HCT116 (cell line): ENCODE measurements at regions not wholly inside any gene's neighbourhood (a gene's known extent, or its start where the extent isn't known, plus 50 kb on each side); places are given as distances from the start of the nearest gene placed in this dataset.

ENCODE experiments used
- ATAC-seq: fragments of 200-7000 bp; cut with Tn5 transposase; 2 replicates; pipeline ENCODE4 v1.9.1; 2020; ENCODE audit warnings: mild to moderate bottlenecking, moderate library complexity
- BruUV-seq: library from RNA; stranded (reverse); fragments of 400-500 nt; replicated peaks from 2 replicates; lab custom pipeline; 2021; lab: Mats Ljungman, UMichigan
- CTCF ChIA-PET: fragments of 300-600 bp; sonication (Branson Sonifier 250); formaldehyde crosslinking; loops from one replicate; lab custom pipeline; 2021; ENCODE audit warnings: antibody characterized with exemption; lab: Charles Lee
- POLR2A ChIA-PET: fragments of 300-600, 350-600 bp; sonication (Branson Sonifier 250); formaldehyde crosslinking; loops from one replicate; lab custom pipeline; 2021; ENCODE audit warnings: antibody characterized with exemption; lab: Charles Lee
- RAD21 ChIA-PET, 2 experiments: fragments of 300-600 bp; sonication (Branson Sonifier 250); formaldehyde crosslinking; loops; one replicate each; lab custom pipeline; 2023; ENCODE audit warnings: low total read pairs in 2 of 2; ENCODE audit not compliant: uncharacterized antibody in 2 of 2, unreplicated experiment in 2 of 2, low non-redundant PET in 1 of 2; lab: Charles Lee
- DNase-seq: peaks from one replicate; pipeline ENCODE4 v3.0.0-alpha.2; 2010; ENCODE audit warnings: low read depth, low spot score
- H2AFZ ChIP-seq: fragments of 200-600 bp; shearing (Covaris generic), sonication (generic); 2 replicates; pipeline ENCODE4 v1.6.1; 2017; ENCODE audit warnings: low read depth, mixed run types, mixed read lengths, antibody characterized with exemption, low read length; ENCODE audit not compliant: poor library complexity, severe bottlenecking
- H3K27ac ChIP-seq: 2 replicates; pipeline ENCODE4 v1.5.1; 2012; ENCODE audit warnings: low read depth, low read length
- H3K27me3 ChIP-seq: fragments of 200-600 bp; sonication (generic); 2 replicates; pipeline ENCODE4 v1.6.1; 2016; ENCODE audit warnings: mixed run types, low read length, mixed read lengths; ENCODE audit not compliant: insufficient read depth
- H3K36me3 ChIP-seq, 2 experiments: fragments of 200-500 bp in 1 of 2; fragments of 200-600 bp in 1 of 2; sonication (Bioruptor generic) in 1 of 2; sonication (generic) in 1 of 2; 2 replicates each; pipeline versions ENCODE4 v1.5.1 to v1.6.1; 2014 to 2016; ENCODE audit warnings: low read length in 2 of 2, inconsistent platforms in 1 of 2, mixed read lengths in 1 of 2, mixed run types in 1 of 2; ENCODE audit not compliant: insufficient read depth in 2 of 2, control insufficient read depth in 1 of 2
- H3K4me1 ChIP-seq, 2 experiments: fragments of 200-600 bp in 1 of 2; sonication (generic) in 1 of 2; 2 replicates each; pipeline versions ENCODE4 v1.5.1 to v1.6.1; 2012 to 2017; ENCODE audit warnings: low read length in 2 of 2, inconsistent platforms in 1 of 2, mild to moderate bottlenecking in 1 of 2, mixed read lengths in 1 of 2, mixed run types in 1 of 2, moderate library complexity in 1 of 2; ENCODE audit not compliant: insufficient read depth in 2 of 2, control insufficient read depth in 1 of 2
- H3K4me2 ChIP-seq: fragments of 200-600 bp; sonication (generic); 2 replicates; pipeline ENCODE4 v1.6.1; 2017; ENCODE audit warnings: mixed run types, low read length, mixed read lengths
- H3K4me3 ChIP-seq, 2 experiments: fragments of 200-600 bp in 1 of 2; sonication (generic) in 1 of 2; replicated peaks in 1 of 2; 2 replicates each; pipeline ENCODE4 v1.5.1; 2011 to 2016; ENCODE audit warnings: low read length in 2 of 2, control low read depth in 1 of 2, low read depth in 1 of 2, mild to moderate bottlenecking in 1 of 2, mixed read lengths in 1 of 2, mixed run types in 1 of 2
- H3K79me2 ChIP-seq: fragments of 200-600 bp; sonication (generic); 2 replicates; pipeline ENCODE4 v1.6.1; 2017; ENCODE audit warnings: mild to moderate bottlenecking, mixed run types, low read length, moderate library complexity, mixed read lengths; ENCODE audit not compliant: insufficient read depth
- H3K9ac ChIP-seq: fragments of 200-600 bp; sonication (generic); 2 replicates; pipeline ENCODE4 v1.6.1; 2016; ENCODE audit warnings: low read length, mixed read lengths
- H3K9me2 ChIP-seq: fragments of 200-600 bp; sonication (generic), shearing (Covaris generic); 2 replicates; pipeline ENCODE4 v1.6.1; 2017; ENCODE audit warnings: mixed run types, mild to moderate bottlenecking, moderate library complexity; ENCODE audit not compliant: insufficient read depth
- H3K9me3 ChIP-seq, 2 experiments: fragments of 200-500 bp in 1 of 2; fragments of 200-600 bp in 1 of 2; sonication (Bioruptor generic) in 1 of 2; sonication (generic) in 1 of 2; 2 replicates each; pipeline ENCODE4 v1.6.1; 2014 to 2017; ENCODE audit warnings: low read length in 2 of 2, mixed read lengths in 2 of 2, inconsistent platforms in 1 of 2, low read depth in 1 of 2, mild to moderate bottlenecking in 1 of 2, mixed run types in 1 of 2, moderate library complexity in 1 of 2; ENCODE audit not compliant: control insufficient read depth in 1 of 2, insufficient read depth in 1 of 2
- H4K20me1 ChIP-seq: fragments of 200-600 bp; sonication (generic), shearing (Covaris generic); 2 replicates; pipeline ENCODE4 v1.6.1; 2017; ENCODE audit warnings: mixed run types, mild to moderate bottlenecking, moderate library complexity; ENCODE audit not compliant: insufficient read depth
- CTCF ChIP-seq, 3 experiments: fragments of 200-600 bp in 1 of 3; sonication (generic) in 1 of 3; IDR thresholded peaks in 2 of 3; conservative IDR thresholded peaks in 1 of 3; 2 replicates each; pipeline ENCODE4 v1.5.1; 2012 to 2017; ENCODE audit warnings: low read depth in 2 of 3, low read length in 2 of 3, antibody characterized with exemption in 1 of 3, borderline replicate concordance in 1 of 3, control low read depth in 1 of 3, mild to moderate bottlenecking in 1 of 3, mixed read lengths in 1 of 3, mixed run types in 1 of 3, moderate library complexity in 1 of 3; ENCODE audit not compliant: insufficient read depth in 1 of 3
- EZH2phosphoT487 ChIP-seq: fragments of 200-600 bp; IDR thresholded peaks from 2 replicates; pipeline ENCODE4 v1.6.1; 2018; ENCODE audit warnings: antibody characterized with exemption, borderline replicate concordance
- JUND ChIP-seq: IDR thresholded peaks from 2 replicates; pipeline ENCODE4 v1.6.1; 2012
- POLR2A ChIP-seq: IDR thresholded peaks from 2 replicates; pipeline ENCODE4 v1.7.0; 2011; ENCODE audit warnings: borderline replicate concordance; ENCODE audit not compliant: insufficient read depth, insufficient read length; ENCODE audit errors: extremely low read depth
- POLR2AphosphoS5 ChIP-seq: IDR thresholded peaks from 2 replicates; pipeline ENCODE4 v1.6.1; 2011; ENCODE audit warnings: mild to moderate bottlenecking, low read depth, low read length, moderate library complexity
- RAD21 ChIP-seq: IDR thresholded peaks from 2 replicates; pipeline ENCODE4 v1.6.1; 2012; ENCODE audit warnings: low read depth, mild to moderate bottlenecking
- REST ChIP-seq: IDR thresholded peaks from 2 replicates; pipeline ENCODE4 v1.6.1; 2012; ENCODE audit warnings: low read depth
- SIN3A ChIP-seq: IDR thresholded peaks from 2 replicates; pipeline ENCODE4 v1.6.1; 2012; ENCODE audit warnings: low read depth
- SP1 ChIP-seq: IDR thresholded peaks from 2 replicates; pipeline ENCODE4 v1.6.1; 2012; ENCODE audit warnings: low read depth
- ZNF274 ChIP-seq: fragments of 200-500 bp; sonication (Bioruptor generic); IDR thresholded peaks from 2 replicates; pipeline ENCODE4 v1.6.1; 2014; ENCODE audit warnings: mild to moderate bottlenecking, low read depth, low read length, inconsistent platforms
- intact Hi-C: fragments of 100-400 bp; cut with micrococcal nuclease; formaldehyde crosslinking; loops from 2 replicates; pipeline ENCODE4 v1.10.0; 2022
- TF ChIP-seq, protein P1 (sequence below): IDR thresholded peaks from 2 replicates; pipeline ENCODE4 v1.6.1; 2012
- TF ChIP-seq, protein P2 (sequence below): IDR thresholded peaks from 2 replicates; pipeline ENCODE4 v1.6.1; 2012

DNA sequence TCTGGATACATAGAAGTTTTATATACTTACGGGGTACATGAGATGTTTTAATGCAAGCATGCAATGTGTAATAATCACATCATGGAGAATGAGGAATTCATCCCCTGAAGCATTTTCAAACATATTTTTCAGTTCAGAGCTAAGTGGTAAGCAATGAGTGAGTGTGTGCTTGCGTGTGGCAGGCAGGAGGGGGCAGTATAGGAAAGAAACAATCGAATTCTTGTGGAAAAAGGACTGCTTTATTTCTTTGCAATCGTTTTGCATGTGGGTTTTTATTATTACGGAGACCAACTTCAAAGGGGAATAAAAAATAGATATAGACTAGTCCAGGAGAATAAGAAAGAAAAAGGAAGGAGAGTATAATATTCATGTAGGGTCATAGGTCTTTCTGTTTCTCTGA, 271.6 kb downstream of the CHL1 start:
- ATAC-seq (no peak), DNase-seq (no peak)
- CTCF ChIA-PET: no interaction called here
- Histone ChIP-seq H4K20me1 (no peaks in the 10 kb centered on the region), H3K27me3 (no peaks in the 10 kb centered on the region), H3K4me2 (no peak overlapping the region), H3K4me3 (no peak overlapping the region), H2AFZ (no peak overlapping the region), H3K9me2 (no peaks in the 10 kb centered on the region), H3K79me2 (no peaks in the 10 kb centered on the region), H3K9me3 (peaks cover 3 to 4% of the 10 kb centered on the region in 2 experiments; a peak in 2 of 4 replicates), H3K27ac (no peak overlapping the region), H3K9ac (no peak overlapping the region), H3K4me1 (no peaks in the 10 kb centered on the region), H3K36me3 (no peaks in the 10 kb centered on the region)
- intact Hi-C loops: no loop called here
- TF ChIP-seq SP1 (no peak), POLR2A (no peak), JUND (no peak), CTCF (IDR thresholded peaks at IDR 0.05 in 2 of 3, conservative IDR thresholded peaks at IDR 0.05 in 1 of 3; ENCODE audit: borderline replicate concordance in 1 of 3, insufficient read depth in 1 of 3, low read depth in 2 of 3, low read length in 2 of 3) (peak in 1 of 3 experiments; percentile 31; a peak in 2 of 6 replicates), SIN3A (no peak)
- TF ChIP-seq, protein P1, sequence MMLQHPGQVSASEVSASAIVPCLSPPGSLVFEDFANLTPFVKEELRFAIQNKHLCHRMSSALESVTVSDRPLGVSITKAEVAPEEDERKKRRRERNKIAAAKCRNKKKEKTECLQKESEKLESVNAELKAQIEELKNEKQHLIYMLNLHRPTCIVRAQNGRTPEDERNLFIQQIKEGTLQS: no peak
- TF ChIP-seq, protein P2, sequence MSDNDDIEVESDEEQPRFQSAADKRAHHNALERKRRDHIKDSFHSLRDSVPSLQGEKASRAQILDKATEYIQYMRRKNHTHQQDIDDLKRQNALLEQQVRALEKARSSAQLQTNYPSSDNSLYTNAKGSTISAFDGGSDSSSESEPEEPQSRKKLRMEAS: no peak
- POLR2A ChIA-PET: no interaction called here
- BruUV-seq: no TSS peak
- RAD21 ChIA-PET: no interaction called here

GRCh38 chr3:473033-473800, 276.7 kb downstream of the CHL1 start:
- Histone ChIP-seq H4K20me1 (no peaks in the 10 kb centered on the region), H3K4me3 (no peak overlapping the region), H2AFZ (no peak overlapping the region), H3K27ac (no peak overlapping the region), H3K9me3 (peaks cover 11 to 15% of the 10 kb centered on the region in 2 experiments; a peak in 2 of 4 replicates), H3K36me3 (no peaks in the 10 kb centered on the region), H3K79me2 (no peaks in the 10 kb centered on the region), H3K4me2 (no peak overlapping the region), H3K4me1 (no peaks in the 10 kb centered on the region), H3K9me2 (no peaks in the 10 kb centered on the region), H3K9ac (no peak overlapping the region), H3K27me3 (no peaks in the 10 kb centered on the region)
- RAD21 ChIA-PET: no interaction called here
- no TSS peak for BruUV-seq
- POLR2A ChIA-PET: no interaction called here
- CTCF ChIA-PET: no interaction called here
- no peak for ATAC-seq
- DNase-seq: no peak
- intact Hi-C loops: no loop called here
- TF ChIP-seq RAD21 (no peak), EZH2phosphoT487 (no peak), SP1 (no peak), POLR2A (no peak), POLR2AphosphoS5 (no peak), ZNF274 (no peak), REST (no peak)
- TF ChIP-seq, protein P1: no peak
